ENCODE measurements at regions not wholly inside any gene's neighbourhood (a gene's known extent, or its start where the extent isn't known, plus 50 kb on each side); places are given as distances from the start of the nearest gene placed in this dataset.

- TF ChIP-seq FOXM1 (IDR thresholded peaks at IDR 0.05; ENCODE audit: borderline replicate concordance) (no peak), ELF4 (IDR thresholded peaks at IDR 0.05) (no peak), ARNT (IDR thresholded peaks at IDR 0.05) (no peak), TARDBP (IDR thresholded peaks at IDR 0.05) (no peak), FOXA1 (IDR thresholded peaks at IDR 0.05) (no peak), ZNF384 (IDR thresholded peaks at IDR 0.05) (no peak), FOXK2 (IDR thresholded peaks at IDR 0.05) (no peak)
Observed at GRCh38 chr14:76925097-76925441, 98.9 kb downstream of the LRRC74A start.

Measured in HEK293T (cell line).